ENCODE measurements at regions not wholly inside any gene's neighbourhood (a gene's known extent, or its start where the extent isn't known, plus 50 kb on each side); places are given as distances from the start of the nearest gene placed in this dataset.

DNA sequence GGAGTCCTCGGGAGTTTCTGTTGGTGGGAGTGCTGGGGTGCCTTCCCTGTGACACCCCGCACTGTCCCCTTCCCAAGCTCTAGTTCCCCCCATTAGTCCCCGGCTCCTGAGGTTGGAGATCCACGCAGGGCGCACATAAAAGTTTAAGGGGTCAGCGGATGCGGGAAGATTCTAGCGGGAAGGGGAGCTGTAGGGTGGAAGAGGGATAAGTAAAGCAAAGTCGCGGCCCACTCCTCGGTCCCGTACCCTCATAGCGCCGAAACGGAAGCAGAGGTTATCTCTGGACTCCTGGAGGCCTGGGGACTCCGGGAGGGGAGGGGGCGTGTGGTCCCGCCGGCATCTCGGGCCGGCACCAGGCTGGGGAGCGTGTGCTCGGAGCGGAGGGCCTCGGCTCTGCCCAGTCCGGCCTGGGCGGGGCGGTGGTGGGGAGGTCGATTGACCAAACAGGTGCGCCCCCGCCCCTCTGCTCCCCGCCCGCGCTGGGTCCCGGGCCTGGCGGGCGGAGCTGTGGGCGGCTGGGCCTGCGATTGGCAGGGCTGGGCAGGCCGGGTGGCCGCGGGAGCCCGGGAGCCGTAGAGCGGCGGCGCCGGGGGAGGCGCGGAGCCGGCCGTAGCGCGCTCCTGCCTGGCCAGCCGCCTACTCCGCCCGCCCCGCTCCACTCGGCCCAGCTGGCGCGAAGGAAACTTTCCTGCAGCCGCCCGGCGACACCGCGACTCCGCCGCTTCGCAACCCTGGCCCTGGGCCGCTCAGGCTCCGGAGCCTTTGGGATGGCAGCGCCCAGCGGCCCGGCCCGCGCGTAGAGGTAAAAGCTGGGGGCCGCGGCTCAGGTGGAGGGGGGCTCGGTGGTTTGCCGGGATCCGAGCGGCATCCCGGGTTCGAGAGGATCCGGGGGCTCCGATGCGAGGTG is 52.2 kb upstream of the DAB2IP start:
- peak; percentile 69 to 95 for DNase-seq
- Histone ChIP-seq H3K36me3 (ENCODE audit: low read depth) (no peaks in the 10 kb centered on the region), H3K27ac (peak overlapping the region; percentile 56), H3K9me3 (ENCODE audit: insufficient read depth, low read depth) (no peaks in the 10 kb centered on the region), H3K79me2 (ENCODE audit: low read depth) (no peaks in the 10 kb centered on the region; the same call in 1 of the 2 replicates), H3K27me3 (ENCODE audit: insufficient read depth, low read depth) (no peaks in the 10 kb centered on the region), H3K4me3 (peak overlapping the region; percentile 92), H2AFZ (peak overlapping the region; percentile 93), H3F3A (ENCODE audit: insufficient read depth, low read depth) (peaks cover 30% of the 10 kb centered on the region), H3K4me1 (replicated peaks; ENCODE audit: insufficient read depth) (peaks cover 26% of the 10 kb centered on the region), H3K4me2 (peak overlapping the region; percentile 95), H3K9me2 (ENCODE audit: insufficient read depth) (no peaks in the 10 kb centered on the region), H4K20me1 (ENCODE audit: insufficient read depth) (no peaks in the 10 kb centered on the region)
- no peak for TF ChIP-seq EZH2 (IDR thresholded peaks at IDR 0.05; ENCODE audit: low read depth)
- TF ChIP-seq, protein P1, sequence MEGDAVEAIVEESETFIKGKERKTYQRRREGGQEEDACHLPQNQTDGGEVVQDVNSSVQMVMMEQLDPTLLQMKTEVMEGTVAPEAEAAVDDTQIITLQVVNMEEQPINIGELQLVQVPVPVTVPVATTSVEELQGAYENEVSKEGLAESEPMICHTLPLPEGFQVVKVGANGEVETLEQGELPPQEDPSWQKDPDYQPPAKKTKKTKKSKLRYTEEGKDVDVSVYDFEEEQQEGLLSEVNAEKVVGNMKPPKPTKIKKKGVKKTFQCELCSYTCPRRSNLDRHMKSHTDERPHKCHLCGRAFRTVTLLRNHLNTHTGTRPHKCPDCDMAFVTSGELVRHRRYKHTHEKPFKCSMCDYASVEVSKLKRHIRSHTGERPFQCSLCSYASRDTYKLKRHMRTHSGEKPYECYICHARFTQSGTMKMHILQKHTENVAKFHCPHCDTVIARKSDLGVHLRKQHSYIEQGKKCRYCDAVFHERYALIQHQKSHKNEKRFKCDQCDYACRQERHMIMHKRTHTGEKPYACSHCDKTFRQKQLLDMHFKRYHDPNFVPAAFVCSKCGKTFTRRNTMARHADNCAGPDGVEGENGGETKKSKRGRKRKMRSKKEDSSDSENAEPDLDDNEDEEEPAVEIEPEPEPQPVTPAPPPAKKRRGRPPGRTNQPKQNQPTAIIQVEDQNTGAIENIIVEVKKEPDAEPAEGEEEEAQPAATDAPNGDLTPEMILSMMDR (conservative IDR thresholded peaks at IDR 0.05), result no peak
- CTCF ChIA-PET, result interaction anchor here (0.5 to 2.4 kb wide), 8 partner anchors 11 to 1392 kb away, joined by 3 to 6 read pairs (median 4); no protein-coding TSS in a partner anchor
- BruUV-seq (replicated peaks), result no TSS peak
- POLR2A ChIA-PET (ENCODE audit: unreplicated experiment), result interaction anchor here (0.6 to 0.7 kb wide), 7 partner anchors 10 to 364 kb away, joined by 3 to 7 read pairs (median 3); no protein-coding TSS in a partner anchor
- intact Hi-C loops (cut with micrococcal nuclease; ENCODE audit: unreplicated experiment), result loop anchor here (1.0 to 2.0 kb wide), 3 partner anchors 40 to 86 kb away; partner anchors contain the start of gene DAB2IP

DNA sequence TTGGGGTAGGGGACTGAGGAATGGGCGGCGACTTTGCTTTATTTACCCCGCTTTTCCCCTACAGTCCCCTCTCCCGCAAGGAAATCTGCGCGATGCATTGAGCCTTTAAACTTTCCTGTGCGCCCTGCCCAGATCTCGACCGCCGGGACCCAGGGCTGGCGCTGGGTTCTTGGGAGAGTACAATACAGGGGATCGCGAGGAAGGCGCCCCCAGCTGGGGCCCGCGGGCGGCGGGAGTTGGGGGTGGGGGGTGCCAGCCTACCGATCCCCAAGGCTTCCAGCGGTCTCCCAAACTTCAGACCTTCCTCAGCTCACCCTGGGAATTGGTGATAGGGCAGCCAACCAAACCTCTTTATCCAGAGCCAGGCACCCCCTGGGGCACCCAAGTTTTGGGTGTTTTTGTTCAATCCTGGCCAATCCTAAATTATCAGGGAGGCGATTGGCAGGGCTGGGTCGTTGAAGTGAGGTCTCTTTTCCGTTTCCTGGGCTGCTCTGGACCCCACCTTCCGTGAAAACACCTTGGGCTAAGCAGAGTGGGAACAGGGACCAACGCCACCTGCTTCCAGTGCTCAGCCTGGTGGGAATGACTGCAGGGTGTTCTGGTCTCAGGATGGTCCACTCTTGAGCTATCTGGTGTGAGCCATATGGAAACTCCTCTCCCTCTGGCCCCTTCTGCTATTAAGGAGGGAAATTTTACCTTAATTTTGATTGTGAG is 51.4 kb upstream of the DAB2IP start:
- H3K79me2 ChIP-seq (ENCODE audit: low read depth), result no peaks in the 10 kb centered on the region; the same call in 1 of the 2 replicates
- TSS peak; percentile 30 for BruUV-seq (replicated peaks)
- peak overlapping the region; percentile 95 for H3K4me2 ChIP-seq
- H3K27ac ChIP-seq, result no peak overlapping the region
- intact Hi-C loops (cut with micrococcal nuclease; ENCODE audit: unreplicated experiment), result loop anchor here (1.0 to 2.0 kb wide), 3 partner anchors 41 to 85 kb away; partner anchors contain the start of gene DAB2IP
- CTCF ChIA-PET, result interaction anchor here (0.6 to 0.8 kb wide), 3 partner anchors 26 to 417 kb away, joined by 3 to 6 read pairs (median 4); no protein-coding TSS in a partner anchor
- H3K27me3 ChIP-seq (ENCODE audit: insufficient read depth, low read depth), result no peaks in the 10 kb centered on the region
- POLR2A ChIA-PET (ENCODE audit: unreplicated experiment), result interaction anchor here (0.6 to 0.7 kb wide), 4 partner anchors 9 to 255 kb away, joined by 3 to 7 read pairs (median 5); no protein-coding TSS in a partner anchor
- peaks cover 26% of the 10 kb centered on the region for H3K4me1 ChIP-seq (replicated peaks; ENCODE audit: insufficient read depth)
- peak overlapping the region; percentile 92 for H3K4me3 ChIP-seq
- no peak for TF ChIP-seq EZH2 (IDR thresholded peaks at IDR 0.05; ENCODE audit: low read depth)
- TF ChIP-seq, protein P1 (conservative IDR thresholded peaks at IDR 0.05), result no peak; the same call in 1 of the 2 replicates
- H3K36me3 ChIP-seq (ENCODE audit: low read depth), result no peaks in the 10 kb centered on the region
- peaks cover 30% of the 10 kb centered on the region for H3F3A ChIP-seq (ENCODE audit: insufficient read depth, low read depth)
- H2AFZ ChIP-seq, result peak overlapping the region; percentile 93
- no peaks in the 10 kb centered on the region for H3K9me2 ChIP-seq (ENCODE audit: insufficient read depth)
- no peaks in the 10 kb centered on the region for H4K20me1 ChIP-seq (ENCODE audit: insufficient read depth)
- DNase-seq, result no peak
- no peaks in the 10 kb centered on the region for H3K9me3 ChIP-seq (ENCODE audit: insufficient read depth, low read depth)

DNA sequence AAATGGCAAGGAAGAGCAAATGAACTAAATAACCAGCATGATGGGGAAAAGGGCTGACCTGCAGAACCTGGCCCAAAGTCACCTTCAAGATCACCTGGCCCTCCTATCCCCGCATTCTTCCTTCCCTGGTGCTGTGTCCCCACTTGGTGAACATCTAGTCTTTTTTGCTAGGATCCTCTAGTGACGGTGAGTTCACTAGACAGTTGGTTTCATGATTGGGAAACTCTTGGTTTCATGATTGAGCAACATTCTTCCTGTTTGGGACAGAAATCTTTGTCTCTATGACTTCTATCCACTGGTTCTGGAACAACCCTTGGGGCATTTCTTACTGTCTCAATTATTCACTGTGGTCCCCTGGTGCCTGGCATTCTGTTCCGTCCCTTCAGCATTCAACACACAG is 50.2 kb upstream of the DAB2IP start:
- DNase-seq, result no peak
- H3K27me3 ChIP-seq (ENCODE audit: insufficient read depth, low read depth), result no peaks in the 10 kb centered on the region
- BruUV-seq (replicated peaks), result no TSS peak
- intact Hi-C loops (cut with micrococcal nuclease; ENCODE audit: unreplicated experiment), result no loop called here
- no peaks in the 10 kb centered on the region for H3K9me3 ChIP-seq (ENCODE audit: insufficient read depth, low read depth)
- H2AFZ ChIP-seq, result no peak overlapping the region
- CTCF ChIA-PET, result no interaction called here
- H3K4me2 ChIP-seq, result peak overlapping the region; percentile 95
- no peaks in the 10 kb centered on the region; the same call in 1 of the 2 replicates for H3K79me2 ChIP-seq (ENCODE audit: low read depth)
- H3K9me2 ChIP-seq (ENCODE audit: insufficient read depth), result no peaks in the 10 kb centered on the region
- H4K20me1 ChIP-seq (ENCODE audit: insufficient read depth), result no peaks in the 10 kb centered on the region
- no peak overlapping the region for H3K4me3 ChIP-seq
- TF ChIP-seq, protein P1 (conservative IDR thresholded peaks at IDR 0.05), result no peak
- H3F3A ChIP-seq (ENCODE audit: insufficient read depth, low read depth), result peaks cover 29% of the 10 kb centered on the region
- H3K36me3 ChIP-seq (ENCODE audit: low read depth), result no peaks in the 10 kb centered on the region
- no peak overlapping the region for H3K27ac ChIP-seq
- peaks cover 26% of the 10 kb centered on the region for H3K4me1 ChIP-seq (replicated peaks; ENCODE audit: insufficient read depth)
- POLR2A ChIA-PET (ENCODE audit: unreplicated experiment), result no interaction called here

All from PC-9 (cell line).